ENCODE measurements at regions not wholly inside any gene's neighbourhood (a gene's known extent, or its start where the extent isn't known, plus 50 kb on each side); places are given as distances from the start of the nearest gene placed in this dataset.
"Not testable (repeated sequence)": the region's sequence is repeated elsewhere in the genome, so short reads cannot be mapped to it uniquely, and the experiment has no call there.

DNA sequence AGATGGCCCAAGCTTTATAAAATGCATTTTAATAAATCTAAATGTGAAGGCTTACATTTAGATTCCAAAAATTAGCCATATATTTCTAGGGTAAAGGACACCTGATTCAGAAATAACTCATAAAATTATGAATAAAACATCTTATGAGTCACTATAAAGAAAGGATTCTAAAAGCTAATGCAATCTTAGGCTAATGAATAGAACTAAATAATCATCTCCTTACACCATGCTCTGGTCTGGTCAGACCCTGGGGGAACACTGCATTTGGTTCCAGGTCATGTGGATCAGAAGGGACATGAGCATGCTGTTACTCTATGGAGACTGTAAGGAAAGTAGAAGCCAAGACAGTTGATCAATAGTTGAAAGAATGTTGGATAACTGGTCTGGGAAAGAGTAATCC, 370.4 kb downstream of the NDFIP2 start:
- no peak for DNase-seq

DNA sequence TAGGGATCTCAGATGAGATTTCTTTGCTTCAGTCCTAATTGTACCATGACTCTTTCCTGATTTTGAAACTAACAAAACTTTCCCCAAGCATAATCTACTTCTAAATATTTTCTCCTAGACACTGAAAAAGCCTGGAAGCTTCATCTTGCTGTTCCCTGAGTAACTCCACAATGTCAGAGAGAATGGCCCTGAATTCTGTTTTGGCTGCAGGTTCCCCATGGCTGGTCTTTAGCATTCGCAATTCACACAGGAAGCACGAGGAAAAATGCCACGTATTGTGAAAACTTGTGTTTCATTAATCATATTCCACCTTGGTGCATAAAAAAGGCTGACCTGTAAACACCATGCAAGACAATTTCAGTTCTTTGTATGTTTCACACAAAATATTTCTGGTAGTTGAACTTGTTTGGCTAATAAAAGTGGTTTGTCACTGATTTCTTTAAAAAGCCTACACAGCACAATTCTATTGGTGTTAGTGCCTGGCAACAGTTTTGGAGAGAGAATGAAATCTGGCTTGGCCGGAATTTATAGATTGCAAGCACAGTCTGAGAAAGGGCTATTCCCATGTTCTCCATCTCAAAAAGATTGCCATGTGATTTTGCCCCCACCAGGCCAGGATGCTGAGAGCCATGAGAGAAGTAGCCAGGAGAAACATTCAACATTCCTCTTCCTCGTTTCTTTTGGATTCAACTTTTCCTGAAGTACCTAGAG, 367.1 kb downstream of the NDFIP2 start:
- DNase-seq, result no peak

DNA sequence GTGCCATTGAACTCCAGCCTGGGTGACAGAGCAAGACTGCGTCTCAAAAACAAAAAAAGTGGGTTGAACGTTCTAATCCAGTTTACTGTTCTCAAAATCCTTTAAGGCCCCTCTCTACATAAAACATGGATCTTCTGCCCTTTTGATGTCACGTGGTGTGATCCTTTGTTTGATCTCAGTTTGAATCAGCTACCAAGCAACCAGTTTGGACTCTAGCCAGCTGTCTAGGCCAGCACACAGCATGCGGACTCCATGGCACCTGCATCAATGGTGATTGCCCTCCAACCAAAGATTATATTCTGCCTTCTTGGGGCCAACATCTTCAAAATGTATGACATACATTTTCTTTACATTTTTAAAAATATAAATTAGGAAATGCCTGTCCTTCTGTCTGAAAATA, 365.4 kb downstream of the NDFIP2 start:
- DNase-seq, result no peak

DNA sequence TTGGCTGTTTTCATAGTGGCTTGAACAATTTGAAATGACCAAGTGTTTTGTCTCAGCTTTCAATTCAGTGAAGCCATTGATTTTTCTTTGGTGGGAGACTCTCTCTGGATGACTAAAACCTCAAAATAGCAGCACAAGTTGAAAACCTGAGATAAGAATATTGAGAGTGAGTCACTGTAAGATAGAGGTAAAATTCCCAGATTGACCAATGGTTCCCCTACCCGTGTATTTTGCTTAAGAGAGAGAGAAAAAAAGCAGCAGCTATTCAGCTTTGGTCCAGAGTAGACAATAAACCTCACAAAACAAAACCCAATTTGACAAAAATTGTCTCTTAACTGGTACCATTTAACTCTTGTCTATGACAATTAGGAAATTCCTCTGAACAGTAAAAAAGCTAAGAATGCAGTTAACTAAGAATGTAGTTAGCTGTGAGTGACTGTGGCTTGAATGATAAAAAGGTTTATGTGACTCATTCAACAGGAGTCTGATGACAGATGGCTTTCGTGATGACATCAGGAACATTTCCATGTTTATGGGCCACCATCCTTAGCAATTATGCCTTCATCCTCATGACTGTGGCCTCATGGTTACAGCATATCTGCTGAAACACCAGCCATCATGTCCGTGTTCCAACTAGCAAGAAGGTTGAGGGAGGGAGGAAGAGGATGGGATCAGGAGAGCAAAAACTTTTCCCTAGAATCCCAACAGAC, 356.9 kb downstream of the NDFIP2 start:
- DNase-seq, result no peak

DNA sequence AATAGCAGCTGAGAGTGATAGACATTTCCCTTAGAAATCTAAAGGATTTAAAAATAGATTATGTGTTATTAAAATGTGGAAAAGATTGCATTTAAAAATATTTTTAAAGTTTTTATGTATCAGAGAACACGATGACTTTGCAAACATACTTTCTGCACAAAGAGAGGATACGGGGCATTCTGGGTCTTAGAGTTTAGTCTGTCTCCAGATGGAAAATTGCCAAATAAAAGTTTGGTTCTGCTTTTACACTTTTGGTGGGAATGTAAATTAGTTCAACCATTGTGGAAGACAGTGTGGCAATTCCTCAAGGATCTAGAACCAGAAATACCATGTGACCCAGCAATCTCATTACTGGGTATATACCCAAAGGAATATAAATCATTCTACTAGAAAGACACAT, 355.2 kb downstream of the NDFIP2 start:
- not testable (repeated sequence) for DNase-seq

DNA sequence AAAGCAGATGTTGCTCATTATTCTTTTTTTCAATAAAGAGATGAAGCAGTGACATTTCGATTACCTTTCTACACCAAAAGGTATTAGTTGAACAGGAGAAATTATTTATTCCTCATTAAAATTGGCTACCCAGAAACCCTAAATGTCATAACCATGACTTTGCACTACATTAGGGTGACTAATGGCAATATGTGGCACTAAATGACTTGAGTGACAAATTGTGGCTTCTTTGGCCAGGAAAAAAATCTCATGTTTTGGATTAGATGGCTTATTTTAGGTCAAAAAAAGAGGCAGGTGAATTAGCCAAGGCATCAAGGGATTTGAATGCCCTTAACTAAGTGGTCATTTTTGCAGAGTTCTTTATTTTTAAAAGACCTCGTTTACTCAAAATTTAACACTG, 353.9 kb downstream of the NDFIP2 start:
- DNase-seq, result no peak

DNA sequence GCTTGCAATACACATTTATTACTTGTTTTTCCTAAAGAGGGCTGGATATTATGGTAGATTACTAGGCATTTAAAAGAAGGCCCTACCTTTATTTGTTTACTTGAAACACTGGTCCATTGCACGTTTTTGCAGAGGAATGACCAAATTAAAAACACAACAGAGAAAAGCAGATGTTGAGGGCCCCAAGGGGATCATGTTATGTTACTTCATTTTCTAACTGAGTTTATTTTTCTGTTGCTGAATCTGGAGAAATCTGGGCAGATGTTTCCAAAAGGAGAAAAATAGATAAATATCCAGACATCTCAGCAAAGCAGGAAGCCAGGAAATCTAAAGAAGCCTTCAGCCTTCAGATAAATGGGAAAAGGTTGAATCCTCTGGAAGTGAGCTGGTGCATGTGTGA, 353.0 kb downstream of the NDFIP2 start:
- DNase-seq, result no peak

DNA sequence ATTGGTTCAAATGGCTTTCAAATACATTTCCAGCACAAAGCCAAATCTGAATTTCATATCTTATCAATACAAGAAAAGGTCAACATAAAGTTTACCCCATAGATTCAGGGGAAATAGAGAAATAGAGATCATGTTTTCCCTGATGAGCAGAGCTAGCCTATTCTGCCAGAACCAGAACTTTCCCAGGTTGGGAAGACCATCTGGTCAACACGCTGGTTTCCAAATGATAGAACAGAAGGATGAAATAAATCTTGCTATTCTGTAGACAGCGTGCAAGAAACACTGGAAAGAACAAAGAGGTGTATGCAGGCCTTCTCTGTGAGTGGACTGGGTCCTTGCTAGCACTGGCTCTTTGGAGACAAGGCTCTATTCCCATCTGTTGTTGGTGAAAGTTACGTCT, 350.6 kb downstream of the NDFIP2 start:
- no peak for DNase-seq

DNA sequence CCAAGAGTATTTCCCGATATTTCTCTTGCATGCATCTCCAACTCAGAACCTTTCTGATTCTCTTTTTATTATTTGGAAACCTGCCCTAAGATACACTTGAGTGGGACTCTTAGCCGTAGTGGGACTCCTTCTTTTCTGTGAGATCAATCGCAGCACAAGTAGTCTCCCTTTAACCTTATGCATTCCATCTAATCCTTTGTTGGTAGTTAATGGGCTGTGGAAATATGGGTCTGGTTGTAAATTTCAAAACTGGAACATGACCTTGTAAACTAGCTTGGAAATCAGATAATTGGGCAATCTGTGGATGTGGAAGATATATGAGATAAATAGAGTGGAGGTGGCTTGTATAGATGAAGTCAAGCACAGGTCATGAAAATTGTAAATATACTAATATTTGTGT, 350.0 kb downstream of the NDFIP2 start:
- no peak for DNase-seq

DNA sequence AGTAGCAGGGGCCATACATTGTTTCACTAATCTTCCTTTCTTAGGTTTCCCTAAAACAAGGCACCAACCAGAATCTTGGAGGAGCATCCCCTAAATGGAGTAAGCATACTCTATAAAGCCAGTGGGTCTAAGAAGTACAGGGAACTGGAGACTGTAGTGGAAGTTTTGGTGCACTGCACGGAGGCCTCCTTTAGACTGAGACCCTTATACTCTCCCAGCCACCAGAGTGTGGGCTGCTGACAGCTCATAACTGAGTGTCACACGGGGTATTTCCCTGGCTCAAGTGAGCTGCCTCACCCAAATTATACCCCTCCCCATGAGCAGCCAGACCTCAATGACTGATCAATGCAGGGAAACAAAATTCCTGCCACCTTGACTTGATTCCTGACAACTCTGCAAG, 349.5 kb downstream of the NDFIP2 start:
- DNase-seq, result no peak

DNA sequence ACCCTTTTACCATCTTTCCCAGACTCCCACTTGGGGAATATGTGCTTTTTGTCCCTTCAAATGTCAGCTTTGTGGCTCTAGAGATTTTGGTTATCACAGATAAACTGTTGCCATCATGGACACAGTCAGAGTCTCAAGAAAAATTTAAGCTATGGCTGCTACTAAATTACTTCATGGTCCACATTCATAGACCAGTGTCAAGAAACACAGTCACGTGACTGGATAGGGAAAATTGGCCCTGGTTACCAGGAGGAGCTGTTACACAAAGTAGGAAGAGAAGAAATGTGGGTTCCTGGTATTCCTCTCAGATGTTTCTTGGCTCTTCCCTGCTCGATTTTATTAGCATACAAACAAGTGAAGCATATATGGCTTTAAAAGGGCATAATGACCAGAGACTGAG, 348.9 kb downstream of the NDFIP2 start:
- DNase-seq, result no peak

DNA sequence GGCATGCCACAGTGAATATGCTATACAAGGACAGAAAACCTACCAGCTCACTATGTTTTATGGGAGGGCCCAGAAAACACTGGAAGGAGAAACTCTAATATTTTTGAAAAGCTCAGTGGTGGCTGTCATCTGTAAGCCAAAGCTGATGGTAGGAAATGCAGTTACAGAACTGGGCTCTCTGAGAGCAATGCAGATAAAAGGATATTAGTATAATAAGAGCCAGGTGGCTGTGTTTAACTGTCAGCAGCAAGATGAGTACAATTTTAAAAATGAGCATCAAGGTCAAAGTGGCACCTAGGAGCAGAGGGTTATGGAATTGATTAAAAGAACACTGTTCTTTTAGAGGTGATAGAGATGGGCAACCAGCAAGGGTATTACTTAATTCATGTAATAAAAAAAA, 345.0 kb downstream of the NDFIP2 start:
- DNase-seq, result no peak

DNA sequence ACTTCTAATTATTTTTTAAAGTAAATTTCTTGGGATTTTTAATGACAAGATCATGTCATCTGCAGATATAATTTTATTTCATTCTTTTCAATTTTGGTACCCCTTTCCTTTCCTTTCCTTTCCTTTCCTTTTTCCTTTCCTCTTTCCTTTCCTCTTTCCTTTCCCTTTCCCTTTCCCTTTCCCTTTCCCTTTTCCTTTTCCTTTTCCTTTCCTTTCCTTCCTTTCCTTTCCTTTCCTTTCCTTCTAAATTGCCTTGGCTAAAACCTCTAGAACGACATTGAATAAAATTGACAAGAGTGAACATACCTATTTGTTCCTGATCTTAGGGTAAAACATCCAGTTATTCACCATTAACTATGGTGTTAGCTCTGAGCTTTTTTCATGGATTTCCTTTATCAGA, 334.1 kb downstream of the NDFIP2 start:
- no peak for DNase-seq

DNA sequence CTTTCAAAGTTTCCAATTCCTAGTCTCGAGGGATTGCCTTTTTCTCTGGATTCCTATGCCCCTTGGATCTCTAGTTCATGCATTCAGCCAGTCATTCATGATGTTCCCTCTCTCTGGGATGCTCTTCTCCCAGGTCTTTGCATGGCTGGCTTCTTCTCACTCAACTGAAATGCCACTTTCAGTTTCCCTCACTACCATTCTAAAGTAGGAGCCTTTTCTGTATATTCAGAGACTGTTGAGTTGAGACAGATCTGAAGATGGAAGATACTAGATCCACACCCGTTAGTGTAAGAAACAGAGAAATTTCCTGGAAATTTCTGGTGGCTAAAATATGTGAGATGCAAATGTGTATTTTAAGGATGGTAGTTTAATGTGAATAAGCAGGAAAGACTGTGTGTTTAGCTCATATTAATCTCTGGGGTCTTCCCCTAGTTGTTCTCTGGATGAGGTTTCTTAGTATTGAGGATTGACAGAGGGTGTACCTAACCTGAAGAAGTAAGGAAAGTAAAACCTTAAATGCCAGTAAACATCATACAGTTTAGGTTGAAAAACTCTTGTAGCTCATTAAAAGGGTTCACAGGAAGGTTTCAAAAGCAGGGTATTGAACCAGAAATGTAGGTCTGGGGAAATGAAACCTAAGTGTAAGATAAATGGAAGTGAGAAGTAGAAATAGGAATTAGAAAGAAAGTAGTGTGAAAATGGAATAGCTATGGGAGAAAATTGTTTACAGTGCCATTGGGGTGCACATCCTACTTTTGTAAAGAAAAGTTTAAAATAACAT, 331.3 kb downstream of the NDFIP2 start:
- no peak for DNase-seq

DNA sequence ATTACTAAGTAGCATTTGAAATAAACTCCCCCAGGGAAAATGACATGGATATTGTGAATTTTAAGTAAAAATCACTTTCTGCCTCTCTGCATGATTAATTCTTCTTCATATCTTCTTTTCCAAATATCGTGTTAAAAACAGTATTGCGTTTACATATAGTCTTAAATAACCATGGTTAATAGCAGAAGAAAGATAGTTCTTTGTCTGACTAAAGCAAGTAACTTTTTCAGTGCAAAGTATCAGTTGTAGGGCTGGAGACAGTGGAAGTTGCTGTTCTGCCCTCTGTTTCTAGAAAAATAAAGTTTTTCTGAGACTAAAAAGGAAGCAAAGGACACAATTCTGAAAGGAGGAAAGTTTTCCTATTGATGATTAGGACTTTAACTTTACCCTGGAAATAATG, 330.2 kb downstream of the NDFIP2 start:
- DNase-seq, result no peak

DNA sequence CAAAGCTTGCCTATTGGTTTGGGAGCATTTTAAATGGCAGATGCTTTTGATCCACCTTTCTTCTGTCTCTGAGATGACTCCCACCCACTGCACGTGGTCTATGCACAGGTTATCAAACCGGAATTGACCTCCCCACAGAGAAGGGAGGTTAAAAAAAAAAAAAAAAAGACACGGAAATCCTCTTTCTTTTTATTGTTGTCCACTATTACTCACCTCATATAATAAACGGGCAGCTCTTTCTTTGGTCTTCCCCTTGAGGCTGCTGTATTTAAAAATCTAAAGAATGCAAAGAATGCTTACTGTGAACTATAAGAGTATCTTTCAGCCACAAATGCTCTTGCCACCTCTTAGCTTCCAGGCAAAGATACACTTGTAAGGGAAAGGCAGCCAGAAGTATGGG, 329.7 kb downstream of the NDFIP2 start:
- no peak for DNase-seq

DNA sequence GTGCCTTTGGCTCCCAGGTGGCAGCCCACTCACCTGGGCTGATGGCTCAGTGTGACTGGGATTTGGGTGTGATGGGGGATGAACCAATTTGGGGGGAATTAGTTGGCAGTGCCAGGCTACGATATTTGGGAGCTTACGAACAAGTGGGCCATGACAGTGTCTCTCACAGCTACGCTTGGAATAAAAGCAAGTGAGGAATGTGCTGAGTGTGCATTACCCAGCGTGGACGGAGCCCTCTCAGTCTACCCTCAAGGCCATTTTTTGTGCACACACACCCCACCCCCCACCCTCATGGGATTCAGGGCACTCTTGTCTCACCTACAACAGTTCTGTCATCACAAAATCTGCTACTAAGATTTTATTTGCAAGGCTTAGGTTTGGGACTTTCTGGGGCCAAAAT, 329.1 kb downstream of the NDFIP2 start:
- DNase-seq, result no peak

DNA sequence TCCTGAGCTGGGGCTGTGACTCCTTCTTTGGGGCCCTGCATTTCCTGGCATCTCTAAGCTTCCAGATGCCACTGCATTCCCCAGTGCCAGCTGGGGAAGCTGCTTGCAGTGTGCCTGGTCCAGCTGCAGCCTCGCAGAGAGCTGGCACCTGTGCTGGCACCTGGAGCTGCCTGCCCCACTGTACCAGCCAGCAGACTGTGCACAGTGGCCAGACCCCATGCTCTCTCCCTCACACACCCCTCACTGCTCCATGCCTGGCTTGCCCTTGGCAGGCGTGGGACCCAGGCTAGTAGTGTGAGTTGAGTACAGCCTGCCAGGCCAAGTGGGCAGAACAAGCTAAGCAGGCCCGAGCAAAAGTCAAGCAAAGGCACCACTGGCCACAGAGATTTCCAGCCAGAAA, 327.5 kb downstream of the NDFIP2 start:
- no peak for DNase-seq

DNA sequence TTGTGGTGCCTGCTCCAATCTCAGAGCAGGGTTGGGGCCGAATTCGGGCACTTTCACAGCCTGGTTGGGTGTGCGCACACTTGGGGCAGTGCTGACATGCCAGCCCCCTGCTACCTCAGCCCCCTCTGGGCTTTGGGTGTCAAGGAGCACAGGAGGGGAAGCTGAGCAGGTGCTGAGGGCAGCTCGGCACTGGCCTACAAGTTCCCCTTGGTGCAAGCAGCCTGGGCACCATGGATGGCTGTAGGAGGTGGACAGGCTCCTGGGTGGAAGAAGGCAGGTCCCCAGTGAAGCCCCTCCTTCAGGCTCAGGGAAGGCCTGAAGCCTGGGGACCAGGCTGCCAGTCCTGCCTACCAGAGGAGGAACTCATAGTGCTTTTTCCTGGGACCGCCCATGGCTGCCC, 326.6 kb downstream of the NDFIP2 start:
- no peak for DNase-seq

DNA sequence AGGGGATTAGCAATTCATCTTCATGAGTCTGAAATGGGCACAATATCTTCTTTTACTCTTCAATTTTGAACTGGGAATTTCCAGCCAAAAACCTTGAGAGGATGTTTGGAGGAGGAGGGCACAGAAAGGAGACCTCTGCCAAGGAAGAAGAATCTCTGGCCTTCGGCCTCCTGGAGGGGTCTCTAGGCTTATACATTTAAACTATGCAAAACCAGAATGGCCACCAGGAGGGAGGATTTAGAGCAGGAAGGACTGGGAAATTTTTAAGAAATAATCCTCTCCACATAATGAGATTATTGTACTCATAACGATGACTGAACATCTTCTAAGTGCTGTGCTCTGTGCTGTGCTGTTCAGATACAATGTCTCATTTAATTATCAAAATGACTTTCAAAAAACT, 325.9 kb downstream of the NDFIP2 start:
- DNase-seq, result no peak

DNA sequence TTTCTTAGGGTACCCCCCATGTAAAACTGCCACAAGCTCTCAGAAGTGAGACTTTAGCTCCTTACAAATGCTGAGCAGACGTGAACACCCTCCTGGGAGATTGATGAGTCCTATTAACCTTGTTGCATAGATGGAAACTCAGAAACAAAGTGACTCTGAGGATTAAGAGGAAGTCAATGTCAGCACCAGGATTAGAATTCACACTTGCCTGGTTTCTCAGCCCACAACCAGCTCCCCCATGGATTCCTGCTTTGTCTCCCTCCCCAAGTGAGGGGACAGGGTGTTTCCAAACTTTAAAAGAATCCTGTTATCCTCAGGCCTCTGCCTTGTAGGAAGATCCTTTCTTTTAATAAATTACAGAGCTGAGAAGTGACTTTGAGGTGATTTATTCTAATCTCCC, 324.4 kb downstream of the NDFIP2 start:
- DNase-seq, result no peak

DNA sequence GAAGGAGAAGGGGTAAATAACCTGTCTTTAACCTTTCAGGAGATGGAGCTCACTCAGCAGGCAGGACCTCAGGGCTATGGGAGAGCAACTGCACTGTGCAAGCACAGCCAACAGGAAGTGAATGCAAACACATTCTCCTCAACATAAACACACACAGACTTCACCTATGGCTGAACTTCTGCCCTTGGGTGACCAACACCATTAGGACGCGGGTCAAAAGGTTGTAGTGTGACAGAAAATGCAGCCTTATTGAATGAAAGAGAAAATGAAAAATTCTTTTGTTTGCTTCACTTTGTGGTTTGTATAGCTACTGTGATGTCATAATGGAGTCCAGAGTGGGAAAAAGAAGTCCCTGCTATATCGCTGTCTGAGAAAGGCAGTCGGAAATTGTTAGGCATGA, 323.0 kb downstream of the NDFIP2 start:
- no peak for DNase-seq

DNA sequence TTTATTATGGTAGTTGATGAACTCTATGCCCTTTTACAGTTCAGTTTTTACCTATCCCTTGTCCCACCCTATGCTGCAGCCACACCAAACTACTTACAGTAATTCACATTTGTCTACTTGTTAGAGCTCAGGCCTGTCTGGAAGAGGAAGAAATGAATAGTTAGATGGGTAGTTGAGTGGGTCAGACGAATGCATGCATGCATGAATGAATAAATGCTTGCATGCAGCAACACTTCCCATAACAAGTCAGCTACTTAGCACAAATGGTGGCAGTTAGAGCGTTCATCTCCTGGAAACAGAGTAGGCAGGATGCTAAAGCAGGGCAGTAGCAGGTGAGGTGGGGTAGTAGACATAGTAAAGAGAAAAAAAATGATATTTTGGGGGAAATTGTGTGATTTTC, 322.3 kb downstream of the NDFIP2 start:
- DNase-seq, result no peak

DNA sequence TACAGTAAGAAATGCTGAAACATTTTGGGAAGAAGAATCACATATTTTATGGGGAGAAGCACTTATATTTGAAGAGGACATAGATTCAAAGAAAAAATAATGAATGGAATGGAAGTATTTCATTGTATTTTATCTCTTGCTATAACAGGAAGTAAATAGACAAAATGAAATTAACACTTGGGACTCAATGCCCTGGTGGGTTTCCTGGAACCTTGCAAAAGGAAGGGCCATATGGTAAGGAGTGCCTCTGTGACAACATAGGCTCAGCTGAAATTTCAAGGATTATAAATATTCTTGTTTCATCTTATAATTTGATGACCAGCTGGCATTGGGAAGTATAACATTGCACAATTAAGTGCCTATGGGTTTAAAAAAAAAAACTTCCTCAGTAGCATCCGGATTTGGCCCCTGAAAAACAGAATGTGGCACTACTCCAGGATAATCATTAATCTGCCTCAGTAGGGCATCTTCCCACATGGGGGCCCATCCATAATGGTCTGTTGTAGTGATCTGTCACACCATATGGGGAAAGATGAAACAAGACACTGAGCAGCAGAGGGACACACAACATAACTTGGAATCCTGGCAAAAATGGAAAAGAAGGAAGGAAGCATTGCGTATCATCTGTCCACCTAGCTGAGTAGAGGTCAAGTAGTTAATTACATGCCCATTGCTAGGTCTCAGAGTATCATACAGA, 321.6 kb downstream of the NDFIP2 start:
- no peak for DNase-seq

All from stimulated activated naive CD4-positive, alpha-beta T cell treated with Interleukin-2 at 50 U/mL for 16 hours (primary cell).